SK-N-SH treated with all-trans-retinoic acid at 6 μM for 48 hours (cell line): ENCODE measurements at regions not wholly inside any gene's neighbourhood (a gene's known extent, or its start where the extent isn't known, plus 50 kb on each side); places are given as distances from the start of the nearest gene placed in this dataset.

Source experiments
- ESRRG ChIP-seq: fragments of 250-450 bp; sonication (Bioruptor Pico); IDR thresholded peaks from 2 replicates; pipeline ENCODE4 v1.6.1; 2021; ENCODE audit warnings: mild to moderate bottlenecking
- ISL1 ChIP-seq: fragments of 250-450 bp; sonication (Bioruptor Pico); IDR thresholded peaks from 2 replicates; pipeline ENCODE4 v2.1.2; 2022; ENCODE audit warnings: mild to moderate bottlenecking, moderate library complexity
- PPARA ChIP-seq: fragments of 250-450 bp; sonication (Bioruptor Pico); IDR thresholded peaks from 2 replicates; pipeline ENCODE4 v1.5.0; 2020; ENCODE audit warnings: mild to moderate bottlenecking, borderline replicate concordance
- RARB ChIP-seq: fragments of 250-450 bp; sonication (Bioruptor Pico); IDR thresholded peaks from 2 replicates; pipeline ENCODE4 v1.8.0; 2021; ENCODE audit warnings: mild to moderate bottlenecking, moderate library complexity
- TCF4 ChIP-seq: fragments of 250-450 bp; sonication (Bioruptor Pico); IDR thresholded peaks from 2 replicates; pipeline ENCODE4 v1.8.0; 2021; ENCODE audit warnings: mild to moderate bottlenecking, moderate library complexity, borderline replicate concordance
- ZC3H10 ChIP-seq: fragments of 250-450 bp; sonication (Bioruptor Pico); IDR thresholded peaks from 2 replicates; pipeline ENCODE4 v1.5.1; 2021; ENCODE audit warnings: mild to moderate bottlenecking, moderate library complexity
- ZFP30 ChIP-seq: fragments of 450-650 bp; formaldehyde crosslinking; IDR thresholded peaks from 2 replicates; pipeline ENCODE4 v1.5.0; 2022; ENCODE audit warnings: mild to moderate bottlenecking, moderate library complexity
- ZNF565 ChIP-seq: fragments of 450-650 bp; formaldehyde crosslinking; conservative IDR thresholded peaks from 2 replicates; pipeline ENCODE4 v1.5.0; 2020; ENCODE audit warnings: low read depth, mild to moderate bottlenecking, moderate library complexity
- TF ChIP-seq, protein P1 (sequence below): fragments of 250-450 bp; sonication (Bioruptor Pico); IDR thresholded peaks from 2 replicates; pipeline ENCODE4 v1.5.0; 2020; ENCODE audit warnings: mild to moderate bottlenecking, moderate library complexity
- TF ChIP-seq, protein P2 (sequence below): fragments of 250-450 bp; sonication (Bioruptor Pico); IDR thresholded peaks from 2 replicates; pipeline ENCODE4 v1.5.1; 2021; ENCODE audit warnings: mild to moderate bottlenecking, moderate library complexity

DNA sequence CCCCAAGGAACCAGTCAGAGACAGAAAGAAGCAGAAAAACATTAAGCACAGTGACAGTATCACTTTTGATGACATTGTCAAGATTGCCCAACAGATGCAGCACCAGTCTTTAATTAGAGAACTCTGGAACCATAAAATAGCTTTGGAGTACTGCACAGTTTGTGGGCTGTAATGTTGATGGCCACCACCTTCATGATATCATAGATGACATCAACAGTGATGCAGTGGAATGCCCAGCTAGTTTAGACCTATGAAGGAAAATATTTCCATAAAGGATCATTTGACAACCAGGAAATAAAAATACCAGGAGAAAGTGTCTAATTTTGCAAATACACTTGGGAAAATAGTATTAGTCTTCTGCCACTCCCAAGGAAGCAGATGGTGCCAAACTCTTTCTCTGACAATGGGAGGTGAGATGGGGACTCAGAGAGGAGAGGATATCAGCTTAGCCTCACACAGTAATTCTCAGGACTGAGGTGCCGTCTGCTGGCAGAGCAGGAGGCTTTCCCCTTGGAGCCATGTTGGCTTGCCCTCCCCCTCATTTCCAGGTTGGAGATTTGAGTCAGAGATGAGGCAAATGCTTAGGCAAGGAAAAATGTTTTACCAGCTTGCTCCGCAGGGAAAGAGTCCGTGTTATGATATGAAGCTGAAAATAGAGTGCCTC is 107.5 kb upstream of the CELF4 start:
- TF ChIP-seq PPARA (CRISPR knock-in tag) (no peak), ZC3H10 (CRISPR knock-in tag) (no peak), TCF4 (CRISPR knock-in tag) (no peak), RARB (no peak), ESRRG (no peak), ISL1 (CRISPR knock-in tag) (no peak), ZFP30 (CRISPR knock-in tag) (no peak), ZNF565 (CRISPR knock-in tag) (no peak)
- TF ChIP-seq, protein P1, sequence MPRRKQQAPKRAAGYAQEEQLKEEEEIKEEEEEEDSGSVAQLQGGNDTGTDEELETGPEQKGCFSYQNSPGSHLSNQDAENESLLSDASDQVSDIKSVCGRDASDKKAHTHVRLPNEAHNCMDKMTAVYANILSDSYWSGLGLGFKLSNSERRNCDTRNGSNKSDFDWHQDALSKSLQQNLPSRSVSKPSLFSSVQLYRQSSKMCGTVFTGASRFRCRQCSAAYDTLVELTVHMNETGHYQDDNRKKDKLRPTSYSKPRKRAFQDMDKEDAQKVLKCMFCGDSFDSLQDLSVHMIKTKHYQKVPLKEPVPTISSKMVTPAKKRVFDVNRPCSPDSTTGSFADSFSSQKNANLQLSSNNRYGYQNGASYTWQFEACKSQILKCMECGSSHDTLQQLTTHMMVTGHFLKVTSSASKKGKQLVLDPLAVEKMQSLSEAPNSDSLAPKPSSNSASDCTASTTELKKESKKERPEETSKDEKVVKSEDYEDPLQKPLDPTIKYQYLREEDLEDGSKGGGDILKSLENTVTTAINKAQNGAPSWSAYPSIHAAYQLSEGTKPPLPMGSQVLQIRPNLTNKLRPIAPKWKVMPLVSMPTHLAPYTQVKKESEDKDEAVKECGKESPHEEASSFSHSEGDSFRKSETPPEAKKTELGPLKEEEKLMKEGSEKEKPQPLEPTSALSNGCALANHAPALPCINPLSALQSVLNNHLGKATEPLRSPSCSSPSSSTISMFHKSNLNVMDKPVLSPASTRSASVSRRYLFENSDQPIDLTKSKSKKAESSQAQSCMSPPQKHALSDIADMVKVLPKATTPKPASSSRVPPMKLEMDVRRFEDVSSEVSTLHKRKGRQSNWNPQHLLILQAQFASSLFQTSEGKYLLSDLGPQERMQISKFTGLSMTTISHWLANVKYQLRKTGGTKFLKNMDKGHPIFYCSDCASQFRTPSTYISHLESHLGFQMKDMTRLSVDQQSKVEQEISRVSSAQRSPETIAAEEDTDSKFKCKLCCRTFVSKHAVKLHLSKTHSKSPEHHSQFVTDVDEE = no peak
- TF ChIP-seq, protein P2, sequence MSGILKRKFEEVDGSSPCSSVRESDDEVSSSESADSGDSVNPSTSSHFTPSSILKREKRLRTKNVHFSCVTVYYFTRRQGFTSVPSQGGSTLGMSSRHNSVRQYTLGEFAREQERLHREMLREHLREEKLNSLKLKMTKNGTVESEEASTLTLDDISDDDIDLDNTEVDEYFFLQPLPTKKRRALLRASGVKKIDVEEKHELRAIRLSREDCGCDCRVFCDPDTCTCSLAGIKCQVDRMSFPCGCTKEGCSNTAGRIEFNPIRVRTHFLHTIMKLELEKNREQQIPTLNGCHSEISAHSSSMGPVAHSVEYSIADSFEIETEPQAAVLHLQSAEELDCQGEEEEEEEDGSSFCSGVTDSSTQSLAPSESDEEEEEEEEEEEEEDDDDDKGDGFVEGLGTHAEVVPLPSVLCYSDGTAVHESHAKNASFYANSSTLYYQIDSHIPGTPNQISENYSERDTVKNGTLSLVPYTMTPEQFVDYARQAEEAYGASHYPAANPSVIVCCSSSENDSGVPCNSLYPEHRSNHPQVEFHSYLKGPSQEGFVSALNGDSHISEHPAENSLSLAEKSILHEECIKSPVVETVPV (CRISPR knock-in tag) = no peak
